ENCODE measurements at regions not wholly inside any gene's neighbourhood (a gene's known extent, or its start where the extent isn't known, plus 50 kb on each side); places are given as distances from the start of the nearest gene placed in this dataset.

DNA sequence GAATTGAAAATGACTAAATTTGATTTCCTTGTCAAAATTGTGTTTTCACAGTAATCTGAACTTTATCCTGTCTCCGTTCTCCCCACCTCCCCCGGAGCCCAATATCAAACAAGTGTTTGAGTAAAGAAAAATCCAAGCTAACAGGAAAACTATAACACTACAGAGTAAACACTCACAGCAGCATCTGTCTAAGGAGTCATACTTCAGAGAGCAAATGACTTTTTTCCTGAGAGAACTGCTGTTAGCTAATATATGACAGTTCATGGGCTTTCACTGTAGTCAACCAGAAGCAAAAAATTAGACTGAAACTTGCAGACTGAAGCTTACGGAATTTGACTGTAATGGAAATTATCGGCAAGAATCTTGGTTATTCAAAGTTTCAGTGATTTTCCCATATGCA is 321.7 kb downstream of the ANKRD50 start:
- DNase-seq = no peak

DNA sequence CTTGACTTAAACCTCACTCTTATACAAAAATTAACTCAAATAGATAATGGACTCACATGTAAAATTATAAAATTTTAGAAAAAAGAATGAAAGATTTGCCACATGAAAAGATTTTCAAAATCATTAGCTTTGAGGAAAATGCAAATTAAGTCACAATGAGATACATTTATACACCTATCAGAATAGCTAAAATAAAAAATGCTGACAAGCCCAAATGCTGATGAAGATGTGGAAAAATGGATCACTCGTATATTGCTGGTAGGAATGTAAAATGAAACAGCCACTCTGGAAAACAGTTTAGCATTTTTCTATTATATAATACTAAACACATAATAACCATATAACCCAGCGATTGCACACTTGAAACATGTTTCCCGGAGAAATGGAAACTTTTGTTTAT is 316.2 kb downstream of the ANKRD50 start:
- DNase-seq = no peak

DNA sequence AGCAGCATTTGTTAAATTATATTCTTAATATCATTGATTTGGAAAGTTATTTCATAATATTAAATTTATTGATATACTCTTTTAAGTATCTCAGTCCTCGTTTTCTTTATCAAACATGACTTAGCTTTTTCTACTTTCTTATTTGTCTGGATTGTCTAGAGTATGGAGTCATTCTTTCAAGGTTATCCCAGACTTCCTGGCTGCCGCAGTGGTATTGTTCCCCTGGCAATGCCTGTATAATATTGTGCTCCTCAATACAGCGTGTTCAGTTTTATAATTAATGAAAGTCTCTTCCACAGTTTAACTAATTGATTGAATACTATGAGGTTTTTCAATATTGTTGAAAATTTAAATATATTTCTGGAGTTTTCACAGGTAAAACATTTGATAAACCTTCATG is 310.9 kb downstream of the ANKRD50 start:
- no peak for DNase-seq

GRCh38 chr4:124409044-124409443 is 303.5 kb downstream of the ANKRD50 start:
- no peak for DNase-seq

GRCh38 chr4:124414276-124415040 is 298.1 kb downstream of the ANKRD50 start:
- DNase-seq = no peak

DNA sequence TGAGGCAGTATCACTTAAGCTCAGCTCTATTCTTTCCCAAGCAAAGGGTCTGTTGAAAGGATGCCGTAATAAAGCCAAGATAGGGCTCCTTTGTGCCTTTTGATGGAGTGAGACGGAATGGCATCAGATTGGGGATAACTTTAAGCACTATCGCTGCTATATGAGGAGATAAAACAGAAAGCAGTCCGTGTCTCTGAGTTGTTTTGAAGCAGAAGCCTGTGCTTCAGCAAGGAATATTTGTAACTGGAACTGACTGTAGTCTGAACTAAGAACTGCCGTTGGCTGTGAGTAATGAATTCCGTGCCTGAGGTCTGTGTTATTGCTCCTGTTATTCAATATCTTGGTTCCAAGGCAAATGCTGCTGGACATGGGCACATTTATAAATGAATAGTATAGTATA is 297.4 kb downstream of the ANKRD50 start:
- DNase-seq = peak; percentile 34

DNA sequence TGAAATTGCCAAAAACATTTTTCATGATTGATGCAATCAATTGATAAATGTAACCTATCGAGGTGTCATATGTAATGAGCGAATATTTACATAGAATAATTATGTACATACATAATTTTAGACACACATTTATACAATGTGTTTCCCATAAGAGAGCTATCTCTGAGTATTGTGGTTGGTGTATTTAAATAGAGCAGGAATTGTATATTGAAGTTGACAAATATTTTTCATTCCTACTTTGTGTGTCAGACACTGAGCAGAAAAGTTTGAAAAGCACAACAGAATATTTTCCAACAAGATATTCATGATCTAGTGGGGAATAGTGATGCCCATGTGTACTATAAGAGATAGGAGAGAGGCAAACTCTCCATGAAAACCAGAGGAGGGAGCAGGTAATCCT is 295.2 kb downstream of the ANKRD50 start:
- no peak for DNase-seq

DNA sequence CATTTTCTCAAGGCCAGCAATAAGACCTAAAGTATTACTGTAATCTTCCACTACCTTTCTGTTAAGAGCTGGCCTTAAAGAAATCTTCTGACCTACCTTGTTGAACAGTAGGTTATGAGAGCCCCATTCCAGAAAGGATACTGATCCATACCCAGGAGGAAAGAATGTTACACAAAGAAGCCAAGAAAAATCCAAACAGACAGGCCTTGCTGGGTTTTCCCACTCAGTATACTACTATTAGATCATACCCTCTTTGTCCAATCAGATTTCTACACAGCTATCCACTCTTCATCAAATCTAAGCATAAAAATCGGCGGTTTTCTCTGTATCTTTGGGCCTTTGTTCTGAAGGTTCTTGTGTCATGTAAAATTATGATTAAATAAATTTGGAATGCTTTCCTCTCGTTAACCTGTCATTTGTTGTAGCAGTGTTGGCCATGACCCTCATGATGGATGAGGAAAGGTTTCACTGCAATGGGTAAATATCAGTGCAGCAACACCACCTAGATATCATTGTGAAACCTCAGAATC is 292.3 kb downstream of the ANKRD50 start:
- DNase-seq = no peak

DNA sequence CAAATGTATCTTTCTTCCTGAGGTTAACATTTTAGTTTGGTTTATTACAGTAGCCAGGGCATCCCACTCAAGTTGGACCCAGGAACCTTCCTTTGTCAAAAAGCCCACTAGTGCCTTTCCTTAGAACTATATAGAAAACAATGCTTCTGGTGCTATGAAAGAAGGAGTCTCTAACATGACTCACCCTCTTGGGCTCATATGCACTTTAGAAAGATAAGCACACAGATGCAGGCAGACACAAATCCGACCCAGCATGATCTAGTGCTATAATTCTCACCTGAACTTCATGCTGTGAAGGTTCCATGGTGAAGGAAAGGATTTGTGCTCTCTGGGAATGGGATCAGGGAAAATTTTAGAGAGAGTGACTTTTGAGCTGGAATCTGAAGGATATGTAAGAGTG is 289.4 kb downstream of the ANKRD50 start:
- DNase-seq = no peak

DNA sequence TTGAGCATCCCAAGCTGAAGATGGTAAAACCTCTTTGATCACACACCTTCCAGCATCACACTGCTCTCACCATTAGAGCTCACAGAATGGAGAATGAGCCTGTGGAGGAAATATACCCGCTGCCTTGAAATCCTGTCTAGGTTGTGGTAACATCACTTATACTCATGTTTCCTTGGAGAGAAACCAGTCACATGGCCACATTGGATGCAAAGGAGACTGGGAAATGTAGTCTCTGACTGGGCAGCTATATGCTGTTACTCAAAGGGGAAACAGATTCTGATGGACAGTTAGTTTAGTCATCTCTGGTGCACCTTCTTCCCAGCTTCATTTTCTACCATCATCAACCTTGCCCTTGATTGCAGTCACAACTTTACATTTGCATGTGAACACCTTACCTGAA is 286.3 kb downstream of the ANKRD50 start:
- DNase-seq = no peak

- peak; percentile 47 for DNase-seq
Measured at GRCh38 chr4:124427095-124427767, 285.3 kb downstream of the ANKRD50 start.

- no peak for DNase-seq
Measured at GRCh38 chr4:124428648-124429047, 283.9 kb downstream of the ANKRD50 start.

DNA sequence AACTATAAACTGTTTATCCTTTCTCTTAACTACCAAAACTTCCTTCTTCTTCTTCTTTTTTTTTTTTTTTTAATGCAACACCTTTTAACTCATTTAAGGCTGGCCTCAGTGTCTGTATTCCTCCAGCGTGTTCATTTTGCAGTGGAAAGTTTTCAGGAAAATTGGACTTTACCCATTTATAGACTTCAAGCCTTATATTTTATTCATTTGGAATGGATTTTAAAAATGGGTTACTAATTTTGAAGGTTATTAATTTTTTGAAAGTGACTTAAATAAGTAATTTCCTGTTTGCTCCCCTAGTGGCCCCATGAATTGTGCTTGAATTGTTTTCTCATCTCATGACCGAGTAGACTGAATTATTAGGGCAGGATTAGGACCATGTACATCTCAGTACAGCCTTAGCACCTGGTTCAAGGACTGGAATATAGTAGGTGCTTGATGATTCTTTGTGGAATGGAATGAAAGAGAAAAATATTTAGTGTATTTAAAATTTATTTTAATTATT is 282.7 kb downstream of the ANKRD50 start:
- no peak for DNase-seq

DNA sequence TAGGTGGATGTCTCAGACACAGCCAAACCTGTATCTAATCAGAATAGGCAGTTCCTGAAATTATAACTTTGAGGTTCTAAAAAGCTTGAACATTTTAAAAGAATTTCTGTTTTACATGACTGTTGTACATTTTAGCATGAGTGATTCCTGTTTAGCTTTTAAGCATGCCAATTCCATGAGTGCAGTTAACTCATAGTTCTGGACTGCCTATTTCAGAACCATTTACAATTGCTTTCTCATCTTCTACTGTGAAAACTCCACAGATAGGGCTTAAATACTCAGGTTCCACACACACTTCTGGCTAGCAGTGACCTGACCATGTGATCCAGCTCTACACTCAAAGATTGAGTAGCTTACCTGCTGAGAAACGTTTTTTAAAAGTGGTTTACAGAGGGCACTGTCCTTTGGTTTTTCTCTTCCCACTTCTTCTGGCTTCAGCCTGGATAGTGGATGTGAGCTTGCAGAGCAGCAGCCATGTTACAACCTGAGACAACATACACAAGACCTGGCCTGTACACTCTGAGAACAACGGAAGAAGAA is 280.8 kb downstream of the ANKRD50 start:
- DNase-seq = no peak

- DNase-seq = no peak
Measured at GRCh38 chr4:124432500-124432899, 280.0 kb downstream of the ANKRD50 start.

DNA sequence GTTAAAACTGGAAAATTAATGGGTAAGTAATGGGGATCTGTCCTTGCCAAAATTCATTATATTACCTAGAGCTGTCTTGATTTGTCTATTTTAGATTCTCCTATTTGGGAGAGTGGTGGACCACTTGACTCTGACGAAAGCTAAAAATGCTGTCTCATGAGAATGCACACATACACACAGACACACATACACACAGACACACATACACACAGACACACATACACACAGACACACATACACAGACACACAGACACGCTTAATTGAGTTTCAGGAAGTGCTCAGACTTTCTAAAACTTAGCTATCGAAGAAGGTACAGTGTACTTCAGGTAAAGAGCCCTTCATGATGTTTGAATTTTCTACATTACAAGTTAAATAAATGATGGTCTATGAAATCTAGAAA is 279.5 kb downstream of the ANKRD50 start:
- no peak for DNase-seq

- no peak for DNase-seq
Measured at GRCh38 chr4:124433500-124433899, 279.0 kb downstream of the ANKRD50 start.

- no peak for DNase-seq
Measured at GRCh38 chr4:124435274-124435950, 277.1 kb downstream of the ANKRD50 start.

DNA sequence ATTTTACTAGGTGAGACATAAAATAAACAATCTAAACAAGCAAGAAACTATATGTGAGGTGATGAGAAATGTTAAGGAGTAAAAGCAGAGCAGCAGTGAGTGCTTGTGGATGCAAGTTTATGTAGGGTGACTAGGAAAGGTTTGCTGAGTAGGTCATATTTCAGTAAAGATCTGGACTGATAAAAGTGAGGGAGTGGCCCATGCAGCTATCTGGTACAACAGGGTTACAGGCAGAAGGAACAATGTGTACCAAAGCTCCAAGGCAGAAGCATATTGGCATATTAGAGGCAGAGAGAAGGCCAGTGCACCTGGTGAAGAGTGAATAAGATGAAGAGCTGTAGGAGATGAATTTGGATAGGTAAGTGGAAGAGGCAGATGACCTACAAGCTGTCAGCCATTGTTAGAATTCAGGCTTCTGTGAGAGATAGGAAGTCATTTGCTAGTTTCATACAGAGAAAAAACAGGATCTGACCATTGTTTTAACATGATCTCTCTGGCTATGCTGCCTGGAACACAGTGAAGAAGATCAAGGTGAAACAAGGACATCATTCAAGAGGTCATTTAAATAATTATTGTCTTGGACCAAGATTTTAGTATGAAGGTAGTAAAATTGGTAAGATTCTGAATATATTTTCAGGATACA is 274.6 kb downstream of the ANKRD50 start:
- no peak for DNase-seq

- DNase-seq = no peak
Measured at GRCh38 chr4:124445071-124445470, 267.5 kb downstream of the ANKRD50 start.

DNA sequence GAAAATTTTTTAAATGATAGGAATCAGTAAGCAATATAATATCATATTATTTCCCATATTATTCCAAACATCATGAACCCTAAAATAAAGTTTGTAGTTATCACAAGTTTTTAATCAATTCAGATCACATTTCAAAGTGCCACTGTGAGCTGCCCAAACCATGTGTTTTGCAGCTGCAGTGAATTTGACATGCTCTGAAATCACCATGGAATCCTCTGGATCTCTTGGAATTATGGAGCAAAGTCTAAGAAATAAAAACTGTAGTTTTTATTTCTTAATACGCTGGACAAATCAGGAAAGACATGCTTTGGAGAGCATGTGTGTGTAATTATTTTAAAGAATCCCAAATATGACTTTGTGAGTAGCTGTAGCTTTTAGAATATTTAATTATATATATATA is 262.7 kb downstream of the ANKRD50 start:
- no peak for DNase-seq

GRCh38 chr4:124450851-124451250 is 261.7 kb downstream of the ANKRD50 start:
- DNase-seq = no peak

DNA sequence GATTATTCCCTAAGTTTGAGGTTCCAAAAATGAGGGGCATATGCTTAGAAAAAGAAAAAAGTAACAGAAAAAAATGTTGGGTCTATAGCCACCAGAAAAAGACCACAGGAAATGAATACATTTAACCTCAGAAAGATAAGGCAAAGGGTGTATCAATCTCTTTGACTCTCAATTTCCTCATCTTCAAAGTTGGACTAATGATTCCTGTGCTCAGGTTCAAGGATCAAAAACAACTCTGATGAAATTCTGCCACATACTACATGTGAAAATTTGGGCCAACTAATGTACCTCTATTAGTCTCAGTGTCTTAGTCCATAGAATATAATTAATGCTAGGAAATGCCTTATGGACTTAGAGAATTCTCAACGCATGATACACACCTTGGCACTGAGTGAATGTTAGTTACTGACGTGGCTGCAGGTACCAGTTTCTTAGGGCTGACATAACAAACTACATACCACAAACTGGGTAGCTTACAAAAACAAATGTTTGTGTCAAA is 257.7 kb downstream of the ANKRD50 start:
- no peak for DNase-seq
